Ishikawa (cell line): ENCODE measurements at regions not wholly inside any gene's neighbourhood (a gene's known extent, or its start where the extent isn't known, plus 50 kb on each side); places are given as distances from the start of the nearest gene placed in this dataset.

Experiments
- CEBPB ChIP-seq: IDR thresholded peaks from 2 replicates; pipeline ENCODE4 v1.6.1; 2012
- CREB1 ChIP-seq: IDR thresholded peaks from 2 replicates; pipeline ENCODE4 v1.6.1; 2012; ENCODE audit warnings: low read depth
- EGR1 ChIP-seq: IDR thresholded peaks from 2 replicates; pipeline ENCODE4 v1.6.1; 2012
- EP300 ChIP-seq: IDR thresholded peaks from 2 replicates; pipeline ENCODE4 v1.6.1; 2012; ENCODE audit warnings: borderline replicate concordance
- FOXM1 ChIP-seq: IDR thresholded peaks from 2 replicates; pipeline ENCODE4 v1.6.1; 2012; ENCODE audit warnings: low read depth, borderline replicate concordance
- NFIC ChIP-seq: IDR thresholded peaks from 2 replicates; pipeline ENCODE4 v1.6.1; 2012
- RAD21 ChIP-seq: IDR thresholded peaks from 2 replicates; pipeline ENCODE4 v1.6.1; 2012; ENCODE audit warnings: low read depth
- TAF1 ChIP-seq: IDR thresholded peaks from 2 replicates; pipeline ENCODE4 v1.6.1; 2012; ENCODE audit warnings: low read depth, mild to moderate bottlenecking
- TCF12 ChIP-seq: IDR thresholded peaks from 2 replicates; pipeline ENCODE4 v1.6.1; 2012; ENCODE audit warnings: low read depth
- TEAD4 ChIP-seq: IDR thresholded peaks from 2 replicates; pipeline ENCODE4 v1.6.1; 2012
- YY1 ChIP-seq: IDR thresholded peaks from 2 replicates; pipeline ENCODE4 v1.6.1; 2012; ENCODE audit warnings: low read depth
- ZBTB7A ChIP-seq: IDR thresholded peaks from 2 replicates; pipeline ENCODE4 v1.6.1; 2012; ENCODE audit warnings: low read depth
- TF ChIP-seq, protein P1 (sequence below): IDR thresholded peaks from 2 replicates; pipeline ENCODE4 v1.6.1; 2012; ENCODE audit warnings: low read depth, mild to moderate bottlenecking
- TF ChIP-seq, protein P2 (sequence below): IDR thresholded peaks from 2 replicates; pipeline ENCODE4 v1.6.1; 2012
- TF ChIP-seq, protein P3 (sequence below): IDR thresholded peaks from 2 replicates; pipeline ENCODE4 v1.6.1; 2012

DNA sequence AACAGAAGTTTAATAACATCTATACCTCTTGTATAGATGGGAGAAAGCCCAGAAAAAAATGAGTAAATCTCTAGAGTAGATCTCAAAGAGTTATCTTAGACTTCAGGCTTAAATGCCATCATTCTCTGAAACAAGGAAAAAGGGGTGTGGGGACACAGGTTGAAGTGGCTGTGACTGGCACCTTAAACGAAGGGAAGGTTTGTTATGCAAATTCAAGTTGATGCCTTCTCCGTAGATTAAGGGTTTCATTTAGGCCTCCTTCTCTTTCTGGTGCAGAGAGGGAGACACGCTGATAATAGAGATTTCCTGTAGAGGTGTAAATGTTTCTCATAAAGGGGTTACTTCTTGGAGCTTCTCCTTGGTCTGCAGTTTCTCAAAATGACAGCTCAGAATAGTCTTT lies 252.1 kb downstream of the CD83 start:
- TF ChIP-seq CREB1 (no peak), EGR1 (no peak), TCF12 (no peak), FOXM1 (no peak), TAF1 (no peak), YY1 (no peak), CEBPB (no peak), NFIC (no peak), TEAD4 (no peak)
- TF ChIP-seq, protein P1, sequence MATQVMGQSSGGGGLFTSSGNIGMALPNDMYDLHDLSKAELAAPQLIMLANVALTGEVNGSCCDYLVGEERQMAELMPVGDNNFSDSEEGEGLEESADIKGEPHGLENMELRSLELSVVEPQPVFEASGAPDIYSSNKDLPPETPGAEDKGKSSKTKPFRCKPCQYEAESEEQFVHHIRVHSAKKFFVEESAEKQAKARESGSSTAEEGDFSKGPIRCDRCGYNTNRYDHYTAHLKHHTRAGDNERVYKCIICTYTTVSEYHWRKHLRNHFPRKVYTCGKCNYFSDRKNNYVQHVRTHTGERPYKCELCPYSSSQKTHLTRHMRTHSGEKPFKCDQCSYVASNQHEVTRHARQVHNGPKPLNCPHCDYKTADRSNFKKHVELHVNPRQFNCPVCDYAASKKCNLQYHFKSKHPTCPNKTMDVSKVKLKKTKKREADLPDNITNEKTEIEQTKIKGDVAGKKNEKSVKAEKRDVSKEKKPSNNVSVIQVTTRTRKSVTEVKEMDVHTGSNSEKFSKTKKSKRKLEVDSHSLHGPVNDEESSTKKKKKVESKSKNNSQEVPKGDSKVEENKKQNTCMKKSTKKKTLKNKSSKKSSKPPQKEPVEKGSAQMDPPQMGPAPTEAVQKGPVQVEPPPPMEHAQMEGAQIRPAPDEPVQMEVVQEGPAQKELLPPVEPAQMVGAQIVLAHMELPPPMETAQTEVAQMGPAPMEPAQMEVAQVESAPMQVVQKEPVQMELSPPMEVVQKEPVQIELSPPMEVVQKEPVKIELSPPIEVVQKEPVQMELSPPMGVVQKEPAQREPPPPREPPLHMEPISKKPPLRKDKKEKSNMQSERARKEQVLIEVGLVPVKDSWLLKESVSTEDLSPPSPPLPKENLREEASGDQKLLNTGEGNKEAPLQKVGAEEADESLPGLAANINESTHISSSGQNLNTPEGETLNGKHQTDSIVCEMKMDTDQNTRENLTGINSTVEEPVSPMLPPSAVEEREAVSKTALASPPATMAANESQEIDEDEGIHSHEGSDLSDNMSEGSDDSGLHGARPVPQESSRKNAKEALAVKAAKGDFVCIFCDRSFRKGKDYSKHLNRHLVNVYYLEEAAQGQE = no peak
- TF ChIP-seq, protein P2, sequence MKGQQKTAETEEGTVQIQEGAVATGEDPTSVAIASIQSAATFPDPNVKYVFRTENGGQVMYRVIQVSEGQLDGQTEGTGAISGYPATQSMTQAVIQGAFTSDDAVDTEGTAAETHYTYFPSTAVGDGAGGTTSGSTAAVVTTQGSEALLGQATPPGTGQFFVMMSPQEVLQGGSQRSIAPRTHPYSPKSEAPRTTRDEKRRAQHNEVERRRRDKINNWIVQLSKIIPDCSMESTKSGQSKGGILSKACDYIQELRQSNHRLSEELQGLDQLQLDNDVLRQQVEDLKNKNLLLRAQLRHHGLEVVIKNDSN = no peak
- TF ChIP-seq, protein P3, sequence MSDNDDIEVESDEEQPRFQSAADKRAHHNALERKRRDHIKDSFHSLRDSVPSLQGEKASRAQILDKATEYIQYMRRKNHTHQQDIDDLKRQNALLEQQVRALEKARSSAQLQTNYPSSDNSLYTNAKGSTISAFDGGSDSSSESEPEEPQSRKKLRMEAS = no peak

DNA sequence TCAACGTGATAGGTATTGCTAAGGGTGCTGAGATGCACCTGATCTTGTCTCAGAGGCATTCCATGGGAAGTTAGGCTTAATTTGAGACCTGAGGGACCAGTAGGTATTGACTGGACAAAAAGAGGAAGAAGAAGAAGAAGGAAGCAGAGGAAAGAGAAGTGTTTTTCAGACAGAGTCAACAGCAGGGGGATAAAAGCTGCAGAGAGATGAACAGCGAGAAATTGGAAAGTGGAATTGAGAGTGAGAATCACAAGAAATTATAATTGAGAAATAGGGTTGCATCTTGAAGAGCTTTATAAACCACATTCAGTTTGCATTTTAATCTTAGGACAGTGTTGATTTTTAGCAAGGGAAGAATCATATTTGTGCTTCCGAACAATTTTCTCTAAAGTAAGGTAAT lies 254.0 kb downstream of the CD83 start:
- no peak for TF ChIP-seq CEBPB

DNA sequence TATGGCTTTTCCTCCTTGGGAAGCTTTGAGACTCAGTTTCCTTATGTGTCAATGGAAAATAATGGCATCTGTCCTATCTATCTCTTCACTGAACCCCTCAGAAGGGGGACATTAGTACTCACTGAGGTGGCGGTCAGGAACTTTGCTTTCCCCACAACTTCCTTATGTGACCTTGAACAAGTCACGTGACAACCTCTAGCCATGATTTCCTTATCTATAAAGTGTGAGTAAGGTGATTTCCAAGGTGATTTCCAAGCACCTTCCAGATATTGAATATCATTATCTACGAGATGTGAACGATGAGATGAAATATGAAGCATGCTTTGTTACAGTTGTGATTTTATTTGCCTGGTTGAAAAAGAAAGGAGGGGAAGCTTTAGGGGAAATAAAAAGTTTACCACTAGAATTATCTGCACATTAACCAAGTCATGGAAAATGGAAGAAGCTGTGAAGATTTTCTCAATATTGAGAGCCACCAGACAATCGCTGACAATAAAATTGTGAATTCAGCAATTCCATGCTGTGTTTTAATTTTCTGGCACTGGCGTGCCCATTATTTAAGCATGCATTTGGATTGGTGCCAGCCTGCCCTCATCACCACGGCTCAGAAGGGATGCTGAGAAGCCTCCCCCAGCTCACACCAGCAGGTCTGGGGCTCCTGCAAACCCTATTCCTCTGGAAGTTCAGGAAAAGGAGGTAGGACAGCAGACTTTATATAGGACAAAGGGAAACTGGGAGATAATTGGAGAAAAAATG lies 255.3 kb downstream of the CD83 start:
- TF ChIP-seq CEBPB (no peak), EP300 (no peak), CREB1 (no peak), FOXM1 (no peak), TCF12 (no peak), TAF1 (no peak)
- TF ChIP-seq, protein P3 = no peak

DNA sequence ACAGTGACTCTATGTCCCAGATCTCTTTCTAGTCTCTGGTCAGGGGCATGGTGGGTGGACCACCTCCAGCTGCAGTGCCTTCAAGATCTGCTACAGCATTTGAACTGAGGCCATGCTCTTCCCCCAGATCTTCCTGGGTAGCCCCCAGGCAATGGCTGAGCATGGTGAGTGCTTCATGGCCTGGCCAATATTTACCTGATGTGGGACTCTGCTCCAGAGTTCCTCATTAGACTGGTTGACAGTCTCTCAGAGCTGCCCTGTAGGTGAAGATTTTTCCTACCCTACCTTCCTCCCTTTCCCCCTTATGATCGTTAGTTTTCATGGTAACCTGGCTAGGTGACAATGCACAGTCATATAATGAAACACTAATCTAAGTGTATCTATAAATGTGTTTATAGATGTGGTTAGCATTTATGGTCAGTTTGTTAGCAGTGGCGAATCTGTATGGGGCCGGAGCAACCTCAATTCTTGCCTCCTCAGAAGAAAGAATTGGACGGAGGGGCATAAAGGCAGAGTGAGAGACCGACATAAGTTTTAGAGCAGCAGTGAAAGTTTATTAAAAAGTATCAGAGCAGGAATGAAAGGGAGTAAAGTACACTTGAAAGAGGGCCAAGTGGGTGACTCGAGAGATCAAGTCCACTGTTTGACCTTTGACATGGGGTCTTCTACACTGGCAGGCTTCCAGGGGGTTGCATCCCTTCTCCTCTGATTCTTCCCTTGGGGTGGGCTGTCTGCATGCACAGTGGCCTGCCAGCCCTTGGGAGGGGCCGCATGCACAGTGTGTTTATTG lies 256.3 kb downstream of the CD83 start:
- no peak for TF ChIP-seq TEAD4
- TF ChIP-seq ZBTB7A = no peak
- TF ChIP-seq RAD21 = no peak
- no peak for TF ChIP-seq TCF12
- TF ChIP-seq CEBPB = no peak
- no peak for TF ChIP-seq EP300
- no peak for TF ChIP-seq TAF1
- no peak for TF ChIP-seq YY1
- TF ChIP-seq, protein P2 = no peak
- no peak for TF ChIP-seq CREB1

DNA sequence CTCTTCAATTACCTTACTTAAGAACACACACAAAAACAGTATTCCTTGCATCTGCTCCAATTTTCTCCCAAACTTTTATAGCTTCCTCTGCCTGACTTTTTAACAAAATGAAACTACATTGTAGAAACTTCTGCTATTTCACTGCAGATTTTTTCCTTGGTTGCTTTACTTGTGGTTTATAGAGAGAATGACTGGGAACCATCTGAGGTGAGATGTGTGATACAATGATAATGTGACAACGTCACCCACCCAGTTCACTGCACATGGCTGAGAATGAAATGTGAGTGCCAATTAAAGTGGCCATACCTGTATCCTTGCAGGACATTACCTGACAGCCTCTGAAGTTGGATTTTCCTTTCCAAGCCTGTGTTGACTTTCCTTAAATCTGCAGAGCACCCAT lies 258.4 kb downstream of the CD83 start:
- no peak for TF ChIP-seq CREB1

DNA sequence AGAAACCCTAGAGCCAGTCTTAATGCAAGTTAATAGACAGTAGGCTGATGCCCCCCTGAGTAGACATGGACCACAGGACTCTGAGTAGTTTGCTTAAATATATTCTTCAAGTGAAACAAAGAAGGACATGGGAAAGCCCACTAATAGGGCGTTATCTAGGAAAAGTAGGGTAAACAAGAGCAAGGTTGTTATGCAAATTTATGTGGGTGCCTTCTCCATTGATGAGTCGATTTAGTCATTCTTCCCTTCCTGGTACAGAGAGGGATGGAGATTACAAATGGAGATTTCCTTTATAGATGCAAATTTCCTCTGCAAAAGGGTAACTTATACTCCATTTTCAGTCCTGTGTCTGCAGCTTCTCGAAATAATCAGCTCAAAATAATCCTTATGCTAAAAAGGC lies 262.0 kb downstream of the CD83 start:
- TF ChIP-seq EP300 = no peak
- no peak for TF ChIP-seq CEBPB
- TF ChIP-seq EGR1 = no peak
- no peak for TF ChIP-seq TAF1
- TF ChIP-seq CREB1 = no peak
- TF ChIP-seq TEAD4 = no peak
- TF ChIP-seq NFIC = no peak
- no peak for TF ChIP-seq RAD21
- TF ChIP-seq, protein P3 = no peak
- TF ChIP-seq, protein P1 = no peak
- TF ChIP-seq, protein P2 = no peak
- no peak for TF ChIP-seq ZBTB7A
- TF ChIP-seq YY1 = no peak
- TF ChIP-seq TCF12 = no peak
